Heart left ventricle (tissue), 16 donors: ENCODE measurements at regions not wholly inside any gene's neighbourhood (a gene's known extent, or its start where the extent isn't known, plus 50 kb on each side); places are given as distances from the start of the nearest gene placed in this dataset.

Experiments
- ATAC-seq, 4 donors: fragments of 200-7000 bp; cut with Tn5 transposase; one replicate each; pipeline ENCODE4 v1.9.1; 2020 to 2022; ENCODE audit warnings: moderate library complexity in 4 of 4, mild to moderate bottlenecking in 3 of 4, moderate number of reproducible peaks in 1 of 4
- DNase-seq, 5 donors: peaks; one replicate each; pipeline ENCODE4 v3.0.0-alpha.2; 2020
- H3K27ac ChIP-seq, 12 donors: fragments of 200-600 bp; sonication (generic) in 4 of 12; one replicate each; pipeline versions ENCODE4 v1.5.0 to v1.8.0; 2016 to 2022; ENCODE audit warnings: mild to moderate bottlenecking in 2 of 12
- H3K27me3 ChIP-seq, 9 donors: fragments of 200-600 bp; sonication (generic) in 2 of 9; one replicate each; pipeline versions ENCODE4 v1.5.1 to v1.8.0; 2016 to 2022; ENCODE audit warnings: mild to moderate bottlenecking in 3 of 9
- H3K36me3 ChIP-seq, 9 donors: fragments of 200-600 bp; sonication (generic) in 2 of 9; one replicate each; pipeline versions ENCODE4 v1.5.0 to v1.8.0; 2018 to 2022; ENCODE audit warnings: mild to moderate bottlenecking in 2 of 9
- H3K4me1 ChIP-seq, 12 donors: fragments of 200-600 bp; sonication (generic) in 4 of 12; one replicate each; pipeline versions ENCODE4 v1.5.0 to v1.8.0; 2016 to 2022; ENCODE audit warnings: mild to moderate bottlenecking in 3 of 12
- H3K4me3 ChIP-seq, 12 donors: fragments of 200-600 bp; sonication (generic) in 4 of 12; one replicate each; pipeline versions ENCODE4 v1.5.0 to v1.8.0; 2017 to 2022; ENCODE audit warnings: mild to moderate bottlenecking in 9 of 12, moderate library complexity in 4 of 12
- H3K9me3 ChIP-seq, 12 donors: fragments of 200-600 bp; sonication (generic) in 4 of 12; one replicate each; pipeline versions ENCODE4 v1.5.0 to v1.8.0; 2016 to 2022; ENCODE audit warnings: mild to moderate bottlenecking in 1 of 12
- POLR2A ChIP-seq, 2 donors: fragments of 450-650 bp; IDR thresholded peaks; one replicate each; pipeline ENCODE4 v1.6.1; 2017; ENCODE audit warnings: antibody characterized with exemption in 2 of 2, mild to moderate bottlenecking in 2 of 2, moderate library complexity in 2 of 2
- WGBS, 4 donors: extraction: QIAGEN DNeasy Blood & Tissue Kit in 2 of 4; methylation state at CpG; one replicate each; pipeline versions ENCODE4 v1.1.5 to v1.1.7; 2013 to 2018; 5-methylcytosine and 5-hydroxymethylcytosine counted together
- intact Hi-C, 10 donors: fragments of 100-400 bp; cut with DNase I; formaldehyde crosslinking; loops; one replicate each; pipeline versions ENCODE4 v1.11.1 to v1.14.2; 2022
- TF ChIP-seq, protein P1 (sequence below), 12 donors: fragments of 200-600 bp; sonication (generic) in 4 of 12; IDR thresholded peaks; one replicate each; pipeline versions ENCODE4 v1.5.0 to v1.8.0; 2018 to 2022; ENCODE audit warnings: antibody characterized with exemption in 12 of 12, mild to moderate bottlenecking in 5 of 12
- donor health status: ischemic (EF 13 %, LVEDD 7.1; RV severe dilation, severe dysfunction).
- donor health status: healthy with polysubstance abuse.
- donor health status: DM: no; HTN: yes; CAD: no.
- donor health status: DM: no; HTN: no; CAD: no.
- donor health status: ischemic (EF 25% LVEDD 6.9; RV normal size, moderate dysfunction).
- donor health status: ischemic (EF 25% LVEDD 5.7; RV mildly dilated, moderate dysfunction).
- donor health status: healthy.
- donor health status: DM: yes; HTN: yes; CAD: no.
- donor health status: ischemic (EF 35%, LVEDD 5.7; RV mildly dilated, moderate dysfunction).
- donor health status: nonischemic (EF 11% LVEDD 7.7; RV severe dilation, severe dysfunction).
- donor health status: DM: yes; HTN: yes; CAD: no.
- donor health status: PGD.
- donor health status: ischemic (EF 29% LVEDD 5.4; RV normal size, mild dysfunction).
- donor health status: nonischemic (EF 23%, LVEDD 6.1; RV moderate dilation, normal function).

DNA sequence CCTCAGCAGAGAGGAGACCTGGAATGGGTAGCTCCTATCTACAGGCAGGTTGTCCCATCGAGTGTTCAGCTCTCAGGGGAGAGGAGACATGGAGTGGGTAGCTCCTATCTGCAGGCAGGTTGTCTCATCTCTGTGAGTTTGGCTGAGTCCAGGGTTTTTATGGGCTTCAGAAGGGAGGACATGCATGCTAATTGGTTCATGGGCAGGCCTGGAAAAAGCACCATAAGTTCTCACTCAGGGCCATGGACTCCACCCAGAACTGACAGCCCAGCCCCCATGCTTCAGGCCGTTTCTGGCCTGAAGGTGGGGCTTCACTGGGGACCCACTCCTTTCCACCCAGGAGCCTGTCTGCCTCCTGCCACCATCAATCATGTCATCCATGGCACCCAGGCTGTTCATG lies 84.0 kb downstream of the CYB561 start:
- no peaks in the 10 kb centered on the region for H3K9me3 ChIP-seq
- no peak overlapping the region for H3K27ac ChIP-seq
- H3K27me3 ChIP-seq = no peaks in the 10 kb centered on the region
- WGBS, 4 donors = 82 to 100% (median 93%) methylated on average over 2 of the region's 2 CpGs
- intact Hi-C loops = no loop called here
- no peak for TF ChIP-seq POLR2A (IDR thresholded peaks at IDR 0.05)
- TF ChIP-seq, protein P1, sequence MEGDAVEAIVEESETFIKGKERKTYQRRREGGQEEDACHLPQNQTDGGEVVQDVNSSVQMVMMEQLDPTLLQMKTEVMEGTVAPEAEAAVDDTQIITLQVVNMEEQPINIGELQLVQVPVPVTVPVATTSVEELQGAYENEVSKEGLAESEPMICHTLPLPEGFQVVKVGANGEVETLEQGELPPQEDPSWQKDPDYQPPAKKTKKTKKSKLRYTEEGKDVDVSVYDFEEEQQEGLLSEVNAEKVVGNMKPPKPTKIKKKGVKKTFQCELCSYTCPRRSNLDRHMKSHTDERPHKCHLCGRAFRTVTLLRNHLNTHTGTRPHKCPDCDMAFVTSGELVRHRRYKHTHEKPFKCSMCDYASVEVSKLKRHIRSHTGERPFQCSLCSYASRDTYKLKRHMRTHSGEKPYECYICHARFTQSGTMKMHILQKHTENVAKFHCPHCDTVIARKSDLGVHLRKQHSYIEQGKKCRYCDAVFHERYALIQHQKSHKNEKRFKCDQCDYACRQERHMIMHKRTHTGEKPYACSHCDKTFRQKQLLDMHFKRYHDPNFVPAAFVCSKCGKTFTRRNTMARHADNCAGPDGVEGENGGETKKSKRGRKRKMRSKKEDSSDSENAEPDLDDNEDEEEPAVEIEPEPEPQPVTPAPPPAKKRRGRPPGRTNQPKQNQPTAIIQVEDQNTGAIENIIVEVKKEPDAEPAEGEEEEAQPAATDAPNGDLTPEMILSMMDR (IDR thresholded peaks at IDR 0.05) = no peak
- H3K4me1 ChIP-seq = peaks cover 0 to 27% (median 8%) of the 10 kb centered on the region in 12 donors
- H3K4me3 ChIP-seq = no peak overlapping the region
- DNase-seq (no peak), ATAC-seq (no peak)
- H3K36me3 ChIP-seq = peaks cover 0 to 10% (median 0%) of the 10 kb centered on the region in 9 donors

DNA sequence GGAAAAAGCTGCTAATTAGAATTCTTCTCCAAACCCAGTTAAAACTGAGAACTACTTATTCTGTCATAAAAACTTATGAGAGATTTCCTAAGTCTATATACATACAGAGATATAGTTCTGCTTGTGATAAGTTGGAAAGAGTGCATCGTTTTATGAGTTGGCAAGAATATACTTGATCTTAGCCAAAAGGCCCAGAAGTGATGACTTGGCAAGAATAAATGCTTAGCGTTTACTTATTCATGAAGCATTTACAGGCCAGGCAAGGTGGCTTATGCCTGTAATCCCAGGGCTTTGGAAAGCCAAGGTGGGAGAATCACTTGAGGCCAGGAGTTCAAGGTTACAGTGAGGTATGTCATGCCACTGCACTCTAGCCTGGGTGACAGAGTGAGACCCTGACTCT lies 81.7 kb downstream of the CYB561 start:
- WGBS, 4 donors = 47 to 71% (median 63%) methylated on average over 2 of the region's 2 CpGs
- DNase-seq (no peak), ATAC-seq (no peak)
- Histone ChIP-seq H3K36me3 (peaks cover 0 to 10% (median 0%) of the 10 kb centered on the region in 9 donors), H3K27ac (peak overlapping the region in 2 of 12 donors; percentile 3 to 8), H3K4me1 (peaks cover 0 to 23% (median 6%) of the 10 kb centered on the region in 12 donors), H3K27me3 (no peaks in the 10 kb centered on the region), H3K9me3 (no peaks in the 10 kb centered on the region), H3K4me3 (no peak overlapping the region)
- TF ChIP-seq POLR2A (IDR thresholded peaks at IDR 0.05) = no peak
- TF ChIP-seq, protein P1 (IDR thresholded peaks at IDR 0.05) = no peak
- intact Hi-C loops = no loop called here

DNA sequence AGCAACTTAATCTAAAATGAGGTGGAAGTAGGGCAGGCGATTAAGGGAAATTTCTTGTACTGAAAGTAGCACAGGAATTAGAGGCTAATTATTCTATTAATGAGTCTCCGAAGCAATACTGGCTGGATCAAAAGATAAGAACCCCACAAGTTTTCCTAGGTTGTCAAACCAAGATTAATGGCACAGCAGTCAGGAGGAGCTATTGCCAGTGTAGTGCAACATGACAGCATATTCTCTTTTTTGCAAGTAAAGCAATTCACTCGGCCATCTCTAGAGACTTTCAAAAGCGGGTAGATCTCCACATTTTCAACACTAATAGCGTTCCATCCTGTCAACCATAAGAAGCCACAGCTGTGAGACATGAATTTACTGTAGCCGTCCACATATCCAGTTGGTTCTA lies 81.2 kb downstream of the CYB561 start:
- H3K27ac ChIP-seq = peak overlapping the region in 4 of 12 donors; percentile 3 to 33 (median 19)
- ATAC-seq (no peak), DNase-seq (no peak)
- peaks cover 0 to 10% (median 0%) of the 10 kb centered on the region in 9 donors for H3K36me3 ChIP-seq
- H3K4me1 ChIP-seq = peaks cover 0 to 25% (median 6%) of the 10 kb centered on the region in 12 donors
- H3K27me3 ChIP-seq = no peaks in the 10 kb centered on the region
- H3K4me3 ChIP-seq = no peak overlapping the region
- intact Hi-C loops = no loop called here
- no peaks in the 10 kb centered on the region for H3K9me3 ChIP-seq
- TF ChIP-seq, protein P1 (IDR thresholded peaks at IDR 0.05) = no peak
- no peak for TF ChIP-seq POLR2A (IDR thresholded peaks at IDR 0.05)
- 73 to 81% (median 75%) methylated on average over 6 of the region's 6 CpGs for WGBS, 4 donors

DNA sequence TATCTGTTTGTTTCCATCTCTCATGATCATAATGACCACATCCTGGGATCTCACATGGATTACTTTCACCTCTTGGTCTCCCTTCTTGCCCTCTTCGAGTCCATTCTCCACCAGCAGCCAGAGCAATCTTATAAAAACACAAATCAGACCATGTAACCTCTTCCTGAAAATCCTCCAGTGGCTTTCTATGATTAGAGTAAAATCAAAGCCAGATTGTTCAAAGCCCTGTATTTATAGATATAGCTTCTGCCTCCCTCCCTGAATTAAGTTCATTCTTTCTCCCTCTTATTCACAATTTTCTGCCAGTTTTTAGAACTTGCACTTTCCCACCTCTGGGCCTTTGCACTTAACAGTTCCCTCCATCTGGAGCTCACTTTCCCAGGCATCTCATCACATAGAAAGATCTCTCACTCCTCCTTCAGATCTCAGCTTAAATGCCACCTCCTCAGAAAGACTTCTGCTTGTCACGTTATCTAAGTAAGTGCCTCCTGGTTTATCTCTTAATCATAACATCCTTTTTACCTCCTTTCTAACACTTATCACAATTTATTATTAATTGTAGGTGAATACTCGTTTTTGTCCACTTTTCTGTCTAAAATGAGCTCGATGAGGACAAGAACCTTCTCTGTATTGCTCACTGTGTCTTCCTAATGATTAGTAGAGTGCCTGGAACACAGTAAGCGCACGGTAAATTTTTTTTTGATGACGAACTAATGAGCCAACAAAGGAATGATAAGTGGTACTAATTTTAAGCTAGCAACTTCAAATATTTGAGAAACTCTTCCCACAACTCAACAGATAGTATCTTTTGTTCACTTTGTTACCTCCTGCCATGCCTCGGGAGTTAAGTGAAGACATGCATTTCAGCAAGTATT lies 80.5 kb downstream of the CYB561 start:
- Histone ChIP-seq H3K4me1 (peaks cover 0 to 25% (median 6%) of the 10 kb centered on the region in 12 donors), H3K36me3 (peaks cover 0 to 10% (median 0%) of the 10 kb centered on the region in 9 donors), H3K9me3 (no peaks in the 10 kb centered on the region), H3K4me3 (no peak overlapping the region), H3K27me3 (no peaks in the 10 kb centered on the region), H3K27ac (peak overlapping the region in 4 of 12 donors; percentile 3 to 33 (median 19))
- DNase-seq (no peak), ATAC-seq (no peak)
- no peak for TF ChIP-seq POLR2A (IDR thresholded peaks at IDR 0.05)
- intact Hi-C loops = no loop called here
- WGBS, 4 donors = 58 to 63% (median 59%) methylated on average over 8 of the region's 8 CpGs
